H9 (cell line): ENCODE measurements at regions not wholly inside any gene's neighbourhood (a gene's known extent, or its start where the extent isn't known, plus 50 kb on each side); places are given as distances from the start of the nearest gene placed in this dataset.

Experiments
- DNase-seq: peaks from one replicate; pipeline ENCODE4 v3.0.0-alpha.2; 2017
- H2AFZ ChIP-seq: one replicate; pipeline ENCODE4 v1.6.1; 2013; ENCODE audit warnings: mild to moderate bottlenecking, low read length, control low read depth, moderate library complexity
- H2AK5ac ChIP-seq: 2 replicates; pipeline ENCODE4 v1.6.1; 2013; ENCODE audit warnings: low read length, control low read depth, mixed read lengths; ENCODE audit not compliant: insufficient read length
- H2BK120ac ChIP-seq: one replicate; pipeline ENCODE4 v1.6.1; 2013; ENCODE audit warnings: low read depth, mild to moderate bottlenecking, low read length, control low read depth, inconsistent platforms; ENCODE audit not compliant: poor library complexity, severe bottlenecking
- H2BK12ac ChIP-seq: 2 replicates; pipeline ENCODE4 v1.6.1; 2013; ENCODE audit warnings: low read length, control low read depth, mixed read lengths, low read depth; ENCODE audit not compliant: insufficient read length
- H2BK15ac ChIP-seq: 2 replicates; pipeline ENCODE4 v1.6.1; 2013; ENCODE audit warnings: low read depth, low read length, control low read depth
- H2BK20ac ChIP-seq: one replicate; pipeline ENCODE4 v1.6.1; 2013; ENCODE audit warnings: low read depth, mild to moderate bottlenecking, low read length, control low read depth, inconsistent platforms; ENCODE audit not compliant: poor library complexity, severe bottlenecking
- H2BK5ac ChIP-seq: 2 replicates; pipeline ENCODE4 v1.6.1; 2013; ENCODE audit warnings: low read length, control low read depth, mixed read lengths; ENCODE audit not compliant: insufficient read length
- H3K14ac ChIP-seq: 2 replicates; pipeline ENCODE4 v1.6.1; 2013; ENCODE audit warnings: low read length, control low read depth; ENCODE audit not compliant: insufficient read depth
- H3K18ac ChIP-seq: 2 replicates; pipeline ENCODE4 v1.6.1; 2013; ENCODE audit warnings: low read depth, mild to moderate bottlenecking, mixed read lengths, low read length, control low read depth; ENCODE audit not compliant: insufficient read length
- H3K23ac ChIP-seq: 2 replicates; pipeline ENCODE4 v1.6.1; 2013; ENCODE audit warnings: low read length, control low read depth, mixed read lengths, low read depth; ENCODE audit not compliant: insufficient read length
- H3K23me2 ChIP-seq: 2 replicates; pipeline ENCODE4 v1.6.1; 2013; ENCODE audit warnings: low read depth, mild to moderate bottlenecking, mixed read lengths, low read length, control low read depth; ENCODE audit not compliant: insufficient read length, poor library complexity, severe bottlenecking
- H3K27ac ChIP-seq: 2 replicates; pipeline ENCODE4 v1.5.1; 2013; ENCODE audit warnings: low read length, control low read depth, mixed read lengths, low read depth; ENCODE audit not compliant: insufficient read length
- H3K27me3 ChIP-seq: 2 replicates; pipeline ENCODE4 v1.6.1; 2013; ENCODE audit warnings: low read length, control low read depth, inconsistent platforms; ENCODE audit not compliant: insufficient read depth
- H3K4ac ChIP-seq: 2 replicates; pipeline ENCODE4 v1.6.1; 2013; ENCODE audit warnings: low read depth, mild to moderate bottlenecking, control low read depth, inconsistent platforms, low read length, moderate library complexity
- H3K4me1 ChIP-seq: 2 replicates; pipeline ENCODE4 v1.6.1; 2013; ENCODE audit warnings: low read length, control low read depth, inconsistent platforms; ENCODE audit not compliant: insufficient read depth
- H3K4me2 ChIP-seq: 2 replicates; pipeline ENCODE4 v1.6.1; 2013; ENCODE audit warnings: low read length, control low read depth, mixed read lengths; ENCODE audit not compliant: insufficient read length, insufficient read depth
- H3K56ac ChIP-seq: 2 replicates; pipeline ENCODE4 v1.6.1; 2013; ENCODE audit warnings: low read depth, mild to moderate bottlenecking, mixed read lengths, low read length, control low read depth; ENCODE audit not compliant: insufficient read length
- H3K79me1 ChIP-seq: 2 replicates; pipeline ENCODE4 v1.6.1; 2013; ENCODE audit warnings: low read depth, mild to moderate bottlenecking, moderate library complexity, low read length, control low read depth, inconsistent platforms; ENCODE audit not compliant: insufficient read depth, poor library complexity, severe bottlenecking
- H3K79me2 ChIP-seq: 2 replicates; pipeline ENCODE4 v1.6.1; 2013; ENCODE audit warnings: low read length, control low read depth, inconsistent platforms; ENCODE audit not compliant: insufficient read depth
- H3K9ac ChIP-seq: 2 replicates; pipeline ENCODE4 v1.6.1; 2013; ENCODE audit warnings: low read length, control low read depth, mixed read lengths; ENCODE audit not compliant: insufficient read length; ENCODE audit errors: extremely low read depth
- H3K9me3 ChIP-seq: one replicate; pipeline ENCODE4 v1.6.1; 2013; ENCODE audit warnings: low read depth, low read length, inconsistent platforms; ENCODE audit not compliant: control insufficient read depth
- H3T11ph ChIP-seq: one replicate; pipeline ENCODE4 v1.6.1; 2013; ENCODE audit warnings: mild to moderate bottlenecking, low read length, control low read depth, inconsistent platforms
- H4K20me1 ChIP-seq: one replicate; pipeline ENCODE4 v1.6.1; 2013; ENCODE audit not compliant: control insufficient read depth, insufficient read length, insufficient read depth
- H4K5ac ChIP-seq: 2 replicates; pipeline ENCODE4 v1.6.1; 2013; ENCODE audit warnings: low read depth, mild to moderate bottlenecking, mixed read lengths, low read length, control low read depth; ENCODE audit not compliant: insufficient read length
- H4K8ac ChIP-seq: replicated peaks from 2 replicates; pipeline ENCODE4 v1.6.1; 2013; ENCODE audit warnings: low read length, control low read depth, mixed read lengths, low read depth; ENCODE audit not compliant: insufficient read length
- H4K91ac ChIP-seq: 2 replicates; pipeline ENCODE4 v1.6.1; 2013; ENCODE audit warnings: low read depth, mild to moderate bottlenecking, moderate library complexity, mixed read lengths, low read length, control low read depth; ENCODE audit not compliant: insufficient read length
- H3K27ac Mint-ChIP-seq, 3 experiments: 2 replicates in 2 of 3; 3 replicates in 1 of 3; pipeline ENCODE4 v1.8.0; 2020 to 2021; ENCODE audit warnings: mixed read lengths in 3 of 3, mild to moderate bottlenecking in 1 of 3, moderate library complexity in 1 of 3
- H3K27me3 Mint-ChIP-seq: 2 replicates; pipeline ENCODE4 v1.8.0; 2021; ENCODE audit warnings: low read depth, mild to moderate bottlenecking, moderate library complexity, mixed read lengths
- H3K36me3 Mint-ChIP-seq, 3 experiments: 2 replicates in 2 of 3; 3 replicates in 1 of 3; pipeline ENCODE4 v1.8.0; 2020 to 2021; ENCODE audit warnings: low read depth in 3 of 3, mixed read lengths in 3 of 3; ENCODE audit not compliant: insufficient read depth in 1 of 3
- H3K4me1 Mint-ChIP-seq, 2 experiments: 2 replicates each; pipeline ENCODE4 v1.8.0; 2020; ENCODE audit warnings: mixed read lengths in 2 of 2
- H3K4me3 Mint-ChIP-seq, 2 experiments: 2 replicates in 1 of 2; 3 replicates in 1 of 2; pipeline ENCODE4 v1.8.0; 2020 to 2021; ENCODE audit warnings: mild to moderate bottlenecking in 2 of 2, mixed read lengths in 2 of 2, moderate library complexity in 1 of 2
- H3K9me3 Mint-ChIP-seq, 2 experiments: 2 replicates in 1 of 2; 3 replicates in 1 of 2; pipeline ENCODE4 v1.8.0; 2020; ENCODE audit warnings: mild to moderate bottlenecking in 2 of 2, mixed read lengths in 2 of 2, moderate library complexity in 1 of 2
- CTCF ChIP-seq: fragments of 200-600 bp; sonication (generic); conservative IDR thresholded peaks from 3 replicates; pipeline ENCODE4 v1.8.0; 2021; ENCODE audit warnings: antibody characterized with exemption, mild to moderate bottlenecking
- WGBS: extraction: QIAGEN DNeasy Blood & Tissue Kit; methylation state at CpG from one replicate; pipeline ENCODE4 v1.1.7; 2013; ENCODE audit warnings: missing lambda C conversion rate, low lambda C conversion rate, mixed read lengths; ENCODE audit not compliant: insufficient read length; ENCODE audit errors: extremely low coverage; 5-methylcytosine and 5-hydroxymethylcytosine counted together

GRCh38 chr3:118626453-118626852 lies 408.2 kb downstream of the IGSF11 start:
- Histone ChIP-seq H3K4me2 (no peak overlapping the region), H3T11ph (no peak overlapping the region), H2BK120ac (no peak overlapping the region), H2BK20ac (no peak overlapping the region), H3K9ac (no peak overlapping the region), H3K27ac (no peak overlapping the region), H3K56ac (no peak overlapping the region), H2AFZ (no peak overlapping the region), H3K4me1 (no peaks in the 10 kb centered on the region), H3K27me3 (no peaks in the 10 kb centered on the region), H3K14ac (no peak overlapping the region), H2BK15ac (no peak overlapping the region), H3K4ac (no peak overlapping the region), H2BK12ac (no peak overlapping the region), H4K20me1 (no peaks in the 10 kb centered on the region), H4K91ac (no peak overlapping the region), H4K5ac (no peak overlapping the region), H2AK5ac (no peak overlapping the region), H3K9me3 (no peaks in the 10 kb centered on the region), H3K79me2 (no peaks in the 10 kb centered on the region), H4K8ac (no peak overlapping the region), H3K23ac (no peak overlapping the region), H3K18ac (no peak overlapping the region), H3K79me1 (no peaks in the 10 kb centered on the region), H3K23me2 (no peaks in the 10 kb centered on the region), H2BK5ac (no peak overlapping the region)
- Mint-ChIP-seq H3K36me3 (no peaks in the 10 kb centered on the region; a peak in 1 of 7 replicates), H3K27me3 (no peaks in the 10 kb centered on the region), H3K4me3 (no peak overlapping the region), H3K27ac (no peak overlapping the region; a peak in 1 of 7 replicates), H3K4me1 (peaks cover 5 to 6% of the 10 kb centered on the region in 2 experiments), H3K9me3 (no peaks in the 10 kb centered on the region; a peak in 1 of 5 replicates)
- no CpG with 5 or more reads among the region's 3 CpGs for WGBS
- no peak for TF ChIP-seq CTCF
- no peak for DNase-seq
